DND-41 (cell line): ENCODE measurements at regions not wholly inside any gene's neighbourhood (a gene's known extent, or its start where the extent isn't known, plus 50 kb on each side); places are given as distances from the start of the nearest gene placed in this dataset.

ENCODE experiments used
- EZH2 ChIP-seq: IDR thresholded peaks from 3 replicates; pipeline ENCODE4 v1.6.1; 2012; ENCODE audit warnings: borderline replicate concordance, low read depth, mild to moderate bottlenecking, moderate library complexity, low read length, inconsistent platforms; ENCODE audit not compliant: severe bottlenecking
- TF ChIP-seq, protein P1 (sequence below): IDR thresholded peaks from 2 replicates; pipeline ENCODE4 v1.5.1; 2012; ENCODE audit warnings: borderline replicate concordance, low read length, moderate library complexity, mild to moderate bottlenecking; ENCODE audit not compliant: poor library complexity, severe bottlenecking; ENCODE audit errors: extremely low read depth

DNA sequence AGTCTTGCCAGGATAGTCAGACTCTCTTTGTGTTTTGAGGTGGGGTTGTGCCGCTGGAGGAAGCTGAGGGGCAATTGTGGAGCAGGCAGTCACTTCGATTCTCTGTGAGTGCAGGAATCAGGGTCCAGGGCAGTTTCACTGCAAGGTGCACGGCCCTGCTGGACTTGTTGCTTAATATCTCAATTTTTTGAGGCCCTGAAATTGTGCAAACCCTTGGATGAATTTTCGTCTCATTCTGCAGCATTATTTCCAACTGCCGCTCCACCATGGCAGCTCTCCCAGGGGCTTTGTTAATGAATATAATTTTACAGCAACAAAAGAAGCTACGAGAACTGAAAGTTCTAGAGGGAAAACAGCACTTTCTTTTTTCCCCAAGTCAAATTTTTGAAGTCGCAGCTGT lies 531.9 kb downstream of the QKI start:
- TF ChIP-seq, protein P1, sequence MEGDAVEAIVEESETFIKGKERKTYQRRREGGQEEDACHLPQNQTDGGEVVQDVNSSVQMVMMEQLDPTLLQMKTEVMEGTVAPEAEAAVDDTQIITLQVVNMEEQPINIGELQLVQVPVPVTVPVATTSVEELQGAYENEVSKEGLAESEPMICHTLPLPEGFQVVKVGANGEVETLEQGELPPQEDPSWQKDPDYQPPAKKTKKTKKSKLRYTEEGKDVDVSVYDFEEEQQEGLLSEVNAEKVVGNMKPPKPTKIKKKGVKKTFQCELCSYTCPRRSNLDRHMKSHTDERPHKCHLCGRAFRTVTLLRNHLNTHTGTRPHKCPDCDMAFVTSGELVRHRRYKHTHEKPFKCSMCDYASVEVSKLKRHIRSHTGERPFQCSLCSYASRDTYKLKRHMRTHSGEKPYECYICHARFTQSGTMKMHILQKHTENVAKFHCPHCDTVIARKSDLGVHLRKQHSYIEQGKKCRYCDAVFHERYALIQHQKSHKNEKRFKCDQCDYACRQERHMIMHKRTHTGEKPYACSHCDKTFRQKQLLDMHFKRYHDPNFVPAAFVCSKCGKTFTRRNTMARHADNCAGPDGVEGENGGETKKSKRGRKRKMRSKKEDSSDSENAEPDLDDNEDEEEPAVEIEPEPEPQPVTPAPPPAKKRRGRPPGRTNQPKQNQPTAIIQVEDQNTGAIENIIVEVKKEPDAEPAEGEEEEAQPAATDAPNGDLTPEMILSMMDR, result no peak
- TF ChIP-seq EZH2, result no peak
